ENCODE measurements at regions not wholly inside any gene's neighbourhood (a gene's known extent, or its start where the extent isn't known, plus 50 kb on each side); places are given as distances from the start of the nearest gene placed in this dataset.

DNA sequence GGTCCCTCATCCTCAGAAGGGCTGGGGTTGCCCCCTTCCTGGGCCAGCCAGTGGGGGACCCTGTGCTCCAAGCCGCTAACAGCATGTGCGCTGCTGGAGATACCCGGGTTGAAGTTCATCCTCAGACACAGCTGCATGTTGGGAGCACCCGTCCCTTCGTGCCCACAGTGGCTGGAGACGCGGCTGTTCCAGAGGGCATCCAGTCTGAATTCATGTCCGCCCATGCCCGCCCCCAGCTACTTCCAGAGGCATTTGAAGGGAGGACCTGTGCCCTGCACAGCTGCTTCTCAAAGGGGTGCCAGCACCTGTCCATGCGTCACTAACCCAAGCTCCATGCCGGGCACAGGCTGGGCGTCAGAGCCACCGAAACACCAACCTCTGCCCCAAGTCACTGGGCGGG is 68.1 kb upstream of the ADGRA1 start:
- H3K4me3 ChIP-seq, result no peak overlapping the region
- no peak overlapping the region for H3K4me2 ChIP-seq
- FAIRE-seq (no peak), ATAC-seq (no peak), DNase-seq (ENCODE audit: low read depth in 1 of 2, low spot score in 1 of 2) (no peak)
- CTCF ChIA-PET, result interaction anchor here (0.7 kb wide), 1 partner anchor 215 kb away, joined by 3 read pairs; no protein-coding TSS in a partner anchor
- H3K4me1 ChIP-seq, result no peaks in the 10 kb centered on the region
- TF ChIP-seq CHD4 (IDR thresholded peaks at IDR 0.05; ENCODE audit: borderline replicate concordance) (no peak), ZNF302 (CRISPR knock-in tag; IDR thresholded peaks at IDR 0.05) (no peak), JUN (IDR thresholded peaks at IDR 0.05) (no peak), FOSB (CRISPR knock-in tag; IDR thresholded peaks at IDR 0.05) (no peak), RFX5 (IDR thresholded peaks at IDR 0.05) (no peak), CHD2 (IDR thresholded peaks at IDR 0.05; ENCODE audit: low read length, partially characterized antibody) (no peak), ZC3H11A (IDR thresholded peaks at IDR 0.05) (no peak), POLR2A (IDR thresholded peaks at IDR 0.05; ENCODE audit: low read length) (no peak), ESRRA (IDR thresholded peaks at IDR 0.05; ENCODE audit: borderline replicate concordance, low read length) (no peak), KDM1A (IDR thresholded peaks at IDR 0.05; ENCODE audit: low read depth) (no peak), CEBPB (IDR thresholded peaks at IDR 0.05) (no peak), RAD21 (conservative IDR thresholded peaks at IDR 0.05 in 1 of 2, IDR thresholded peaks at IDR 0.05 in 1 of 2) (no peak), RCOR1 (IDR thresholded peaks at IDR 0.05; ENCODE audit: low read depth, low read length) (no peak), HEYL (CRISPR knock-in tag; IDR thresholded peaks at IDR 0.05) (no peak), EP300 (IDR thresholded peaks at IDR 0.05) (no peak), HDAC2 (IDR thresholded peaks at IDR 0.05) (no peak)
- TF ChIP-seq, protein P1, sequence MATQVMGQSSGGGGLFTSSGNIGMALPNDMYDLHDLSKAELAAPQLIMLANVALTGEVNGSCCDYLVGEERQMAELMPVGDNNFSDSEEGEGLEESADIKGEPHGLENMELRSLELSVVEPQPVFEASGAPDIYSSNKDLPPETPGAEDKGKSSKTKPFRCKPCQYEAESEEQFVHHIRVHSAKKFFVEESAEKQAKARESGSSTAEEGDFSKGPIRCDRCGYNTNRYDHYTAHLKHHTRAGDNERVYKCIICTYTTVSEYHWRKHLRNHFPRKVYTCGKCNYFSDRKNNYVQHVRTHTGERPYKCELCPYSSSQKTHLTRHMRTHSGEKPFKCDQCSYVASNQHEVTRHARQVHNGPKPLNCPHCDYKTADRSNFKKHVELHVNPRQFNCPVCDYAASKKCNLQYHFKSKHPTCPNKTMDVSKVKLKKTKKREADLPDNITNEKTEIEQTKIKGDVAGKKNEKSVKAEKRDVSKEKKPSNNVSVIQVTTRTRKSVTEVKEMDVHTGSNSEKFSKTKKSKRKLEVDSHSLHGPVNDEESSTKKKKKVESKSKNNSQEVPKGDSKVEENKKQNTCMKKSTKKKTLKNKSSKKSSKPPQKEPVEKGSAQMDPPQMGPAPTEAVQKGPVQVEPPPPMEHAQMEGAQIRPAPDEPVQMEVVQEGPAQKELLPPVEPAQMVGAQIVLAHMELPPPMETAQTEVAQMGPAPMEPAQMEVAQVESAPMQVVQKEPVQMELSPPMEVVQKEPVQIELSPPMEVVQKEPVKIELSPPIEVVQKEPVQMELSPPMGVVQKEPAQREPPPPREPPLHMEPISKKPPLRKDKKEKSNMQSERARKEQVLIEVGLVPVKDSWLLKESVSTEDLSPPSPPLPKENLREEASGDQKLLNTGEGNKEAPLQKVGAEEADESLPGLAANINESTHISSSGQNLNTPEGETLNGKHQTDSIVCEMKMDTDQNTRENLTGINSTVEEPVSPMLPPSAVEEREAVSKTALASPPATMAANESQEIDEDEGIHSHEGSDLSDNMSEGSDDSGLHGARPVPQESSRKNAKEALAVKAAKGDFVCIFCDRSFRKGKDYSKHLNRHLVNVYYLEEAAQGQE (IDR thresholded peaks at IDR 0.05), result no peak
- TF ChIP-seq, protein P2, sequence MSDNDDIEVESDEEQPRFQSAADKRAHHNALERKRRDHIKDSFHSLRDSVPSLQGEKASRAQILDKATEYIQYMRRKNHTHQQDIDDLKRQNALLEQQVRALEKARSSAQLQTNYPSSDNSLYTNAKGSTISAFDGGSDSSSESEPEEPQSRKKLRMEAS (IDR thresholded peaks at IDR 0.05), result no peak
- H3K27ac ChIP-seq, result no peak overlapping the region
- POLR2A ChIA-PET, result no interaction called here
- 48% methylated on average over 10 of the region's 14 CpGs for WGBS (ENCODE audit: missing lambda C conversion rate)
- H3K9me3 ChIP-seq, result no peaks in the 10 kb centered on the region

DNA sequence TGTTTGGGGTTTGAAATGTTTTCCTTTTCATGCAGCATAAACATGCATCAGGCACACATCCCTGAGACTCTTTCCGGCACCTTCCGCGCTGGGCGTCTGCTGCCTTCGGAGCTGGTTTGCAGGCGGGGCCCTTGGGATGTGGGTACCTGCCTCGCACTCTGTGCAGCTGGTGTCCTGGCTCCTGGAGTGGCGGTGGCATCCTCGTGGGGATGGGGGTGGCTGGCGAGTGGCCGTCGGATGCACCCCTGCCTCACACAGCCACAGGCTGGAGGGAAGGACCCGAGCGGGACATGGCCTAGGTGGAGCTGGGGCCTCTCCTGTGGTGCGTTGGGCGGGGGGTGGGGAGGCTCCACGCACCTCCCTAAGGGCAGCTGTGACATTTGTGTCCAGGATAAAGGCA is 68.5 kb upstream of the ADGRA1 start:
- ChIA-PET CTCF (interaction anchor here (0.7 kb wide), 1 partner anchor 216 kb away, joined by 3 read pairs; no protein-coding TSS in a partner anchor), POLR2A (no interaction called here)
- no peak for FAIRE-seq

More for the DNA sequence above, 68.5 kb upstream of the ADGRA1 start:
- Histone ChIP-seq H3K4me1 (no peaks in the 10 kb centered on the region), H3K27ac (no peak overlapping the region), H3K9me3 (no peaks in the 10 kb centered on the region), H3K4me3 (no peak overlapping the region), H3K4me2 (no peak overlapping the region)
- TF ChIP-seq HDAC2 (IDR thresholded peaks at IDR 0.05) (no peak), HEYL (CRISPR knock-in tag; IDR thresholded peaks at IDR 0.05) (no peak), TP53 (CRISPR knock-in tag; IDR thresholded peaks at IDR 0.05) (no peak), GATA3 (IDR thresholded peaks at IDR 0.05; ENCODE audit: borderline replicate concordance) (no peak), EP300 (IDR thresholded peaks at IDR 0.05) (no peak), RAD21 (conservative IDR thresholded peaks at IDR 0.05 in 1 of 2, IDR thresholded peaks at IDR 0.05 in 1 of 2) (no peak), EHMT2 (IDR thresholded peaks at IDR 0.05; ENCODE audit: low read depth) (no peak), JUNB (IDR thresholded peaks at IDR 0.05) (no peak), ZNF302 (CRISPR knock-in tag; IDR thresholded peaks at IDR 0.05) (no peak), FOXS1 (CRISPR knock-in tag; IDR thresholded peaks at IDR 0.05) (no peak), RFX5 (IDR thresholded peaks at IDR 0.05) (no peak)
- TF ChIP-seq, protein P3, sequence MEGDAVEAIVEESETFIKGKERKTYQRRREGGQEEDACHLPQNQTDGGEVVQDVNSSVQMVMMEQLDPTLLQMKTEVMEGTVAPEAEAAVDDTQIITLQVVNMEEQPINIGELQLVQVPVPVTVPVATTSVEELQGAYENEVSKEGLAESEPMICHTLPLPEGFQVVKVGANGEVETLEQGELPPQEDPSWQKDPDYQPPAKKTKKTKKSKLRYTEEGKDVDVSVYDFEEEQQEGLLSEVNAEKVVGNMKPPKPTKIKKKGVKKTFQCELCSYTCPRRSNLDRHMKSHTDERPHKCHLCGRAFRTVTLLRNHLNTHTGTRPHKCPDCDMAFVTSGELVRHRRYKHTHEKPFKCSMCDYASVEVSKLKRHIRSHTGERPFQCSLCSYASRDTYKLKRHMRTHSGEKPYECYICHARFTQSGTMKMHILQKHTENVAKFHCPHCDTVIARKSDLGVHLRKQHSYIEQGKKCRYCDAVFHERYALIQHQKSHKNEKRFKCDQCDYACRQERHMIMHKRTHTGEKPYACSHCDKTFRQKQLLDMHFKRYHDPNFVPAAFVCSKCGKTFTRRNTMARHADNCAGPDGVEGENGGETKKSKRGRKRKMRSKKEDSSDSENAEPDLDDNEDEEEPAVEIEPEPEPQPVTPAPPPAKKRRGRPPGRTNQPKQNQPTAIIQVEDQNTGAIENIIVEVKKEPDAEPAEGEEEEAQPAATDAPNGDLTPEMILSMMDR (IDR thresholded peaks at IDR 0.05), result no peak
- TF ChIP-seq, protein P4, sequence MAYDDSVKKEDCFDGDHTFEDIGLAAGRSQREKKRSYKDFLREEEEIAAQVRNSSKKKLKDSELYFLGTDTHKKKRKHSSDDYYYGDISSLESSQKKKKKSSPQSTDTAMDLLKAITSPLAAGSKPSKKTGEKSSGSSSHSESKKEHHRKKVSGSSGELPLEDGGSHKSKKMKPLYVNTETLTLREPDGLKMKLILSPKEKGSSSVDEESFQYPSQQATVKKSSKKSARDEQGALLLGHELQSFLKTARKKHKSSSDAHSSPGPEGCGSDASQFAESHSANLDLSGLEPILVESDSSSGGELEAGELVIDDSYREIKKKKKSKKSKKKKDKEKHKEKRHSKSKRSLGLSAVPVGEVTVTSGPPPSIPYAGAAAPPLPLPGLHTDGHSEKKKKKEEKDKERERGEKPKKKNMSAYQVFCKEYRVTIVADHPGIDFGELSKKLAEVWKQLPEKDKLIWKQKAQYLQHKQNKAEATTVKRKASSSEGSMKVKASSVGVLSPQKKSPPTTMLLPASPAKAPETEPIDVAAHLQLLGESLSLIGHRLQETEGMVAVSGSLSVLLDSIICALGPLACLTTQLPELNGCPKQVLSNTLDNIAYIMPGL (CRISPR knock-in tag; IDR thresholded peaks at IDR 0.05; ENCODE audit: borderline replicate concordance), result no peak
- TF ChIP-seq, protein P2 (IDR thresholded peaks at IDR 0.05), result no peak
- ATAC-seq (no peak), DNase-seq (ENCODE audit: low read depth in 1 of 2, low spot score in 1 of 2) (no peak)
- 75% methylated on average over 7 of the region's 17 CpGs for WGBS (ENCODE audit: missing lambda C conversion rate)

All from A549 (cell line).